ENCODE measurements at regions not wholly inside any gene's neighbourhood (a gene's known extent, or its start where the extent isn't known, plus 50 kb on each side); places are given as distances from the start of the nearest gene placed in this dataset.

DNA sequence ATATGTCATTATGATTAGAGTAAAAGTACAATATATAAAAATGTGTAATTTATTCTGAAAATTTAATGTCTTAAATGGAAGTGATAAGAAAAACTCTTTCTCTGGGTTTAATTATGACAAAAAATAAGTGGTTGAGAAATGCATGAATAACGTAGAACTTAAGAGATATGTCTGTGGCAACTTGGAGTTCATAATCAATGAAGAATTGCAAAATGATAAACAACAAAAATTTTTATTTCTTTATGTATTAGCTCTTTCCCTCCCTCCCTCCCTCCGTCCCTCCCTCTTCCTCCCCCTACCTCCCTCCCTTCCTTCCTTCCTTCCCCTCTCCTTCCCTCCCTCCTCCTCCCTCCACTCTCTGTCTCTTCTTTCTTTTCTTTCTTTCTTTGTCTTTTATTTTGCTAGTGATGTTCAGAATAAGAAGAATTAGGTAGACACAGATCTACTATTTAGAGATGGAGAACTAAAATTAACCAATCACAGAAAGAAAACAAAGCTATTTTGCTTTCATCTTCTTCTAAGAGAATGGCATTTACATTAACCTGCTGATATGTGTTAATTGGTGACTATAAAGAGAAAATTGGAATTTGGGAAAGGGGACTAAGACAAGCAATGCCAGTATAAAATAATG, 96.3 kb upstream of the PDC start:
- DNase-seq (ENCODE audit: low read depth in 2 of 2) = no peak

- DNase-seq (ENCODE audit: low read depth in 2 of 2) = no peak
These were observed 89.9 kb upstream of the PDC start for GRCh38 chr1:186550832-186551231.

DNA sequence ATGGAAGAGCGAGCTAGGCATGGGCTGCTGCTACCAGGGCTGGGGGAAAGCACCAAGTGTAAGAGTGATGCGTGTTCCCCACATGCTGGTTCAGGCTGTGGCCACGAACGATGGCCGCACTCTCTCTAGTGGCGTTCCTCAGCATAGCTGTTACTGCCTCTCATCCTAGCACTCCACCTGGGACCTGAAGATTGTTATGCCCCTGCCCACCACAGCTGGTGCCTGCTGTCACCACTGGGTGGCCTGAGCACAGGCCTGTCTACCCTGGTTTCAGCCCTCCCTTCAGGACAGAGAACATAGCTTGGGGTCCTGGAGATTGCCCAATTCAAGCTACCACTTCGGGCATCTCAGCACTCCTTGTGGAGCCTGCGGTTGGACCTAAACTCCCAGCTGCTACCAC, 80.1 kb upstream of the PDC start:
- DNase-seq (ENCODE audit: low read depth in 2 of 2) = no peak

DNA sequence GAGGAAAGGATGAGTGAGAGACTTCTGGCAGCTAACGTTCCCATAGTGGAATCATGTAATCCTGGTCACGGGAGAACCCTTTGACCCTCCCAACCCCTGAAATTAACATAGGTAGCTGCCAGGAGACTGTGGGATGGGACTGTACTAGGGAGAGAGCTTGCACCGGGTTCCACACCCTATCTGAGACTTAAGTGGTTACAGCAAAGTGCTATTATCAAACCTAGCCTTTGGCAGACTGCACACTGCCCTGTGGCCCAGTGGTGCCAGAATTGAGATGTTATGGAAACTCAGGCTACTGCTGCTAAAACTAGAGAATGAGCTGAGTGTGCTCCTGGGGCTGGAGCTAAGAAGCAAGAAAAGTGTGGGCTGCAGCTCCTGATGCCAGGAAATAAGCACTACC, 79.6 kb upstream of the PDC start:
- DNase-seq (ENCODE audit: low read depth in 2 of 2) = no peak

DNA sequence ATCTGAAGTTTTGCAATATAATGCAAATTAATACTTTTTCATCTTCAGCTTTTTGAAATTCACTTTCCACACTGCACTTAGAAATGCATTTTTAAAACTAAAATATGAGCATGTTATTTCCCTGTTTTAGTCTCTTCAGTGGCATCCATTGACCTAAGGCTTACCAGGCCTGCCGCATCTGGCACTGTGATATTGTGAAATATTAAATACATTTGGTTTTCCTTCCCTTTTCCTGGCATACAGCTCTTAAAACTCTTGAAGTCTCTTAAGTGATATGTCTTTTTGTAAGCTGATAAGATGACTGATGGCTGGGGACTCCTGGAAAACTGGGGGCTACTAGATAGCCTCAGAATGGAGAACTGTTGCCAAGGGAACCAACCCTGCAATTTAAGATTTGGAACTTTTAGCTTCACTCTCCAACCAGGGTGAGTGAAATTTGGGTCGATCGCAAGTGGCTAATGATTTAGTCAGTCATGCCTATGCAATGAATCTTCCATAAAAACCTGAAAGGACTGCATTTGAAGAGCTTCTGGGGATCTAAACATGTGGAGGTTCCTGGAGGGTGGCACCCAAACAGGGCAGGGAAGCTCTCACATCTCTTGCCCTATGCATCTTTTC, 75.5 kb upstream of the PDC start:
- no peak for DNase-seq (ENCODE audit: low read depth in 2 of 2)

- DNase-seq (ENCODE audit: low read depth in 2 of 2) = no peak
These were observed 74.6 kb upstream of the PDC start for GRCh38 chr1:186535388-186536133.

GRCh38 chr1:186534401-186534800, 73.5 kb upstream of the PDC start:
- no peak for DNase-seq (ENCODE audit: low read depth in 2 of 2)

GRCh38 chr1:186532466-186532865, 71.6 kb upstream of the PDC start:
- DNase-seq (ENCODE audit: low read depth in 2 of 2) = no peak

GRCh38 chr1:186531561-186532165, 70.7 kb upstream of the PDC start:
- no peak for DNase-seq (ENCODE audit: low read depth in 2 of 2)

GRCh38 chr1:186530109-186530508, 69.2 kb upstream of the PDC start:
- no peak for DNase-seq (ENCODE audit: low read depth in 2 of 2)

DNA sequence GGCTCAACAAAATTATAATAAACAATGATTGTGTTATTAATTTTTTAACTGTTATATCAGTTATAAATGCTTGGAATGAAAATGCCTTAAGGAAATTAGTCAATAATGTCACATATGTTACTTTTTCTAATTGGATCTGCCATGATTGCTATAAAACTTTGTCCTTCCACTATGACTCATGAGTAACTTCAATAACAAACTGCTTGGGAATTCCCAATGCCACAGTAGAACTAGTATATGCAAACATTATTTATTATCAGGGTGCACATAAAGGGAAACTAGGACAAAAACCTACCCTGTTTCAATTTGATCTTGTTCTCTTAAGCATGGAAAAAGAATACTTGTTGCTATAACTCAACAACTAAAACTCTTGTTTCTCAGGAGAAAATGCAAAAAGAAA, 59.1 kb upstream of the PDC start:
- DNase-seq (ENCODE audit: low read depth in 2 of 2) = no peak

DNA sequence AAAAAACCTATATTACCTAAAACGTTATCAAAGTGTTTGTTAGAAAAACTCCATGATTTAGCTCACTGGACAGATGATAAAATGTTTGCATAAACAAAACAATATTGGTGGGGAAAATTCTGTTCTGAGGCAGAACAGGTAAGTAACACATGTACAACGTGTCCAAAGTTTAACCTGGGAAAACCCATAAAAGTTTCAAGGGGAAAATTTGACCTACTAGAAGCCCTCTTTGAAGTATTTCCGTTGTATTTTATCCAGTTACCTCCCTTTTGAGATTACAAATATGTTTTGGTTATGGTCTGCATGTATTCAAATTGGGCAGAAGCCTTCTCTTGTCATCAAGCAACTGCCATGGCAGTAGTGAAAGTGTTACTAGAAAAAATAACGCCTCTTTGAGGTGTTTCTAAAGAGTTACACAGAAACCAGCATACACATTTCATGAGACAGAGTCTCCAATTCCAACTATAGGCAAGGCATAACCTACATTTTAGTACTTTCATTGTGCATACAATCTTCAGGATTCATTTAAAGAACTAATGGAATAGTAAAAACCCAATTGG, 58.0 kb upstream of the PDC start:
- DNase-seq (ENCODE audit: low read depth in 2 of 2) = no peak

DNA sequence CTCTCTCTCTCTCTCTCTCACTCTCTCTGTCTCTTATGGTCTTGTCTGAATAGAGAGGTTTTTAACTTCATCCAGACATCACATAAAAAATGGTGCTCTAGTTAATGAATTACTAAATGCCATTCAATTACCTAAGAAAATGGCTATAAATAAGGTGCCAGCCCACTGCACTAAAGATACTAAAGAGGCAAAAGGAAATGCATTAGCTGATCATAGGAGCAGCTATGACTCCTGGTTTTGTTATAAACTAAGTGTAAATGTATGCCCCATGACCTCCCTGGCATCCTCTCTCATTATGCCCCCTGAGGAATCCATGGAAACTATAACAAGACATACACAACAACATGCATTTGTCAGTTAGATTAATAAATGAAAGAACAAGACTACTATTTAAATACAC, 57.5 kb upstream of the PDC start:
- no peak for DNase-seq (ENCODE audit: low read depth in 2 of 2)

DNA sequence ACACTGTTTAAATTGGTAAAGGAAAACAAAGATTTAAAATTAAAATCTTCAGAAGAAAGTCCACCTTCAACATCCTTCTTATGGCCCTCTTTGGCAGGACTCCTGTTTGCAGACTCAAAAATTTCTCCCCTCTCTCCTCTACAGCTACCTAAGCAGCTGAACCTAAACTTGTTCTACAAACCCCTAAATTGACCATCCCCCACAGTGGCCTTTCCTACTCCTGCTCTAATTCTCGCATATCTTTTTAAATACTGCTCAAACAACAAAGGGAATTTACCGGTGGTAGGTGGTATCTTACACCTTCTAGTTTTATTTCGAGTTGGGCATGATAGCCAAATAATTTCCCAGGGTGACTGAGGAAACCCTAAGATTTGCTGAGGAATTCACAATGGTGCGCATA, 53.5 kb upstream of the PDC start:
- DNase-seq (ENCODE audit: low read depth in 2 of 2) = no peak

- no peak for DNase-seq (ENCODE audit: low read depth in 2 of 2)
These were observed 52.6 kb upstream of the PDC start for GRCh38 chr1:186513526-186513925.

DNA sequence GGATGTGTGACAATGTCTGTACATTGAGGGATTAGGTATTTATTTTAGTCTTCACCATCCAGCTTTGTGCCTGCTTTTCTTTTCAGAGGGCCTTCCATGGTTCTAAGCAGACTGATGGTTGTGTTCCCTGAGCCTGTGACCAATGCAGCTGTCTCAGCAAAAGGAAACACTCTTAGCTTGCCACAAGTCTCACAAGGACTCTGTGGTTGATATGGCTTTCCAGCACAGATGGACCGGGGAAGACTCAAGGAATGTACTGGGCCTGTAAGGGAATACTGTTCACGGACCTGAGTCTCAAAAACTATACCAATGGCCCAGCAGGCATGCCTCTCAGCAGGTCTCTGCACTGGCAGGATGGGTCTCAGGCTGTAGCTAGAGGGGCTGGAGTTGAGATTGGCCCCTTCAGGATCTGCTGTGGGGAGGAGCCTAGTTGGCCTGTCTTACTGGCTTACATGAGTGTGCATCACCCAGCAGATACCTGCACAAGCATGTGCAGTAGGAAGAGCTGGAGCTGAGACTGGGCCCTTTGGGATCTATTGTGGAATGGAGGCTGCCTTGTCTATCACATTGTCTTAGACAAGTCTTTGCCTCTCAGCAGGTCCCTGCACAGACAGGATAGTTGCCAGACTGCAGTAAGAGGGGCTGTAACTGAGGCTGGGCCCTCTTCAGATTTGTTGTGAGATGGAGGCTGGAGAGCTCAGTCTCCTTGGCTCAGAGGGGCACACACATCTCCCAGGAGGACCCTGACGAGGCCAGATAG, 52.0 kb upstream of the PDC start:
- no peak for DNase-seq (ENCODE audit: low read depth in 2 of 2)

DNA sequence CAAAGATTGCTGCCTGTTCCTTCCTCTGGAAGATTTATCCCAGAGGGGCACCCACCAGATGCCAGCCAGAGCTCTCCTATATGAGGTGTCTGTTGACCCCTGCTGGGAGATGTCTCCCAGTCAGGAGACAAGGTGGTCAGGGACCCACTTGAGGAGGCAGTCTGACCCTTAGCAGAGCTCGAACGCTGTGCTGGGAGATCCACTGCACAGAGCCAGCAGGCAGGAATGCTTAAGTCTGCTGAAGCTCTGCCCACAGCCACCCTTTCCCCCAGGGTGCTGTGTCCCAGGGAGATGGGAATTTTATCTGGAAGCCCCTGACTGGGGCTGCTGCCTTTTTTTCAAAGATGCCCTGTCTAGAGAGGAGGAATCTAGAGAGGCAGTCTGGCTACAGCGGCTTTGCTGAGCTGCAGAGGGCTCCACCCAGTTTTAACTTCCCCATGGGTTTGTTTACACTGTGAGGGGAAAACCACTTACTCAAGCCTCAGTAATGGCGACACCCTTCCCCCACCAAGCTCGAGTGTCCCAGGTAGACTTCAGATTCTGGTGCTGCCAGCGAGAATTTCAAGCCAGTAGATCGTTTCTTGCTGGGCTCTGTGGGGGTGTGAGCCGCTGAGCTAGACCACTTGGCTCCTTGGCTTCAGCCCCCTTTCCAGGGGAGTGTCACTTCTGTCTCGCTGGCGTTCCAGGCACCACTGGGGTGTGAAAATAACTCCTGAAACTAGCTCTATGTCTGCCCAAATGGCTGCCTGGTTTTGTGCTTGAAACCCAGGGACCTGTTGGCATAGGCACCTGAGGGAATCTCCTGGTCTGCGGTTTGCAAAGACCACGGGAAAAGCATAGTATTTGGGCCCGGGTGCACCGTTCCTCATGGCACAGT, 51.1 kb upstream of the PDC start:
- DNase-seq (ENCODE audit: low read depth in 2 of 2) = no peak
